B cell (primary cell): ENCODE measurements at regions not wholly inside any gene's neighbourhood (a gene's known extent, or its start where the extent isn't known, plus 50 kb on each side); places are given as distances from the start of the nearest gene placed in this dataset.

Experiments
- CTCF ChIP-seq: fragments of 200-600 bp; IDR thresholded peaks from one replicate; pipeline ENCODE4 v1.8.0; 2022; ENCODE audit warnings: antibody characterized with exemption, mild to moderate bottlenecking
- EZH2 ChIP-seq: IDR thresholded peaks from 2 replicates; pipeline ENCODE4 v1.6.1; 2012; ENCODE audit warnings: borderline replicate concordance, low read depth, mild to moderate bottlenecking, moderate library complexity, low read length; ENCODE audit not compliant: insufficient read depth, poor library complexity, severe bottlenecking

GRCh38 chr12:13273097-13273496 is 76.6 kb downstream of the EMP1 start:
- TF ChIP-seq EZH2, result no peak
- no peak for TF ChIP-seq CTCF
